ENCODE measurements at regions not wholly inside any gene's neighbourhood (a gene's known extent, or its start where the extent isn't known, plus 50 kb on each side); places are given as distances from the start of the nearest gene placed in this dataset.

DNA sequence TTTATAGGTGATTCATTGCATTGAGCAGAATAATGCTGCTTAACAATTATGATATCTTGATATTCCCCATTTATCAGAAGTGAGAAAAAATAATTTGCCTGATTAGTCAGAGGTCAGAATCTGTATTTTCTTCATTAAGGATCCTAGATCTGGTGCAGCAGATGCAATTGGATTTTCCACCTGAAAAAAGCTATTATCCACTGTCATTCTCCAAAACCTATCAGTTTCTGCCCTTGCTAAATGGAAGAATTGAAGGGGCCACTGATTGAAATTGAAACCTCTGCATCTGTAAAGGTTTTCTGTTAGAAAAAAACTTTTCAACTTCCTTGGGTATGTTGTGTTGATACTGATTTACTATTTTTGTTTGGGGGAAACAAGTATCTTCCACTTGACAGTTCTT, 636.0 kb upstream of the NDST4 start:
- no peaks in the 10 kb centered on the region for H3K27me3 ChIP-seq
- no peaks in the 10 kb centered on the region for H3K9me3 ChIP-seq
- H3K36me3 ChIP-seq: no peaks in the 10 kb centered on the region
- H3K4me3 ChIP-seq: no peak overlapping the region
- no peak for DNase-seq (ENCODE audit: low spot score)
- TF ChIP-seq, protein P1, sequence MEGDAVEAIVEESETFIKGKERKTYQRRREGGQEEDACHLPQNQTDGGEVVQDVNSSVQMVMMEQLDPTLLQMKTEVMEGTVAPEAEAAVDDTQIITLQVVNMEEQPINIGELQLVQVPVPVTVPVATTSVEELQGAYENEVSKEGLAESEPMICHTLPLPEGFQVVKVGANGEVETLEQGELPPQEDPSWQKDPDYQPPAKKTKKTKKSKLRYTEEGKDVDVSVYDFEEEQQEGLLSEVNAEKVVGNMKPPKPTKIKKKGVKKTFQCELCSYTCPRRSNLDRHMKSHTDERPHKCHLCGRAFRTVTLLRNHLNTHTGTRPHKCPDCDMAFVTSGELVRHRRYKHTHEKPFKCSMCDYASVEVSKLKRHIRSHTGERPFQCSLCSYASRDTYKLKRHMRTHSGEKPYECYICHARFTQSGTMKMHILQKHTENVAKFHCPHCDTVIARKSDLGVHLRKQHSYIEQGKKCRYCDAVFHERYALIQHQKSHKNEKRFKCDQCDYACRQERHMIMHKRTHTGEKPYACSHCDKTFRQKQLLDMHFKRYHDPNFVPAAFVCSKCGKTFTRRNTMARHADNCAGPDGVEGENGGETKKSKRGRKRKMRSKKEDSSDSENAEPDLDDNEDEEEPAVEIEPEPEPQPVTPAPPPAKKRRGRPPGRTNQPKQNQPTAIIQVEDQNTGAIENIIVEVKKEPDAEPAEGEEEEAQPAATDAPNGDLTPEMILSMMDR (IDR thresholded peaks at IDR 0.05): no peak
- H3K4me1 ChIP-seq: no peaks in the 10 kb centered on the region
- H3K27ac ChIP-seq: no peak overlapping the region

DNA sequence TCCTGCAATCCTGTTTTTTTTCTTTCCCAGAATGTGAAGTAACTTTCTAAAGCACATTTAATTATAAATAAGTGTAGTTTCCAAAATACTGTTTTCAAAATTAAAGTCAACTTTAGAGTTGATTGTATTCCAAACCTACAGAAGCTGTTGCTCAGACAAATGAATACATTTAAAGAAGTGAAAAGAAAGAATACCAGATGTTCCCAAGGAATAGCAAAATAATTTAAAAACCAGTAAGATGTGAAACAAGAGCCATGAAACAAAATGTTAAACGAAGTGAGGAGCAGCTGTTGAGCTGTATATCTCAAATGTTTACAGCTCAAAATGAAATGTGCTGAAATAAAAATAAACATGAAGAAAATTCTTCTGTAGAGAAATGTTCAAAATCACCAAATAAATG, 627.4 kb upstream of the NDST4 start:
- DNase-seq (ENCODE audit: low spot score): no peak
- Histone ChIP-seq H3K36me3 (no peaks in the 10 kb centered on the region), H3K4me1 (no peaks in the 10 kb centered on the region), H3K4me3 (no peak overlapping the region), H3K27me3 (no peaks in the 10 kb centered on the region), H3K27ac (no peak overlapping the region), H3K9me3 (no peaks in the 10 kb centered on the region)
- TF ChIP-seq, protein P1 (IDR thresholded peaks at IDR 0.05): no peak

DNA sequence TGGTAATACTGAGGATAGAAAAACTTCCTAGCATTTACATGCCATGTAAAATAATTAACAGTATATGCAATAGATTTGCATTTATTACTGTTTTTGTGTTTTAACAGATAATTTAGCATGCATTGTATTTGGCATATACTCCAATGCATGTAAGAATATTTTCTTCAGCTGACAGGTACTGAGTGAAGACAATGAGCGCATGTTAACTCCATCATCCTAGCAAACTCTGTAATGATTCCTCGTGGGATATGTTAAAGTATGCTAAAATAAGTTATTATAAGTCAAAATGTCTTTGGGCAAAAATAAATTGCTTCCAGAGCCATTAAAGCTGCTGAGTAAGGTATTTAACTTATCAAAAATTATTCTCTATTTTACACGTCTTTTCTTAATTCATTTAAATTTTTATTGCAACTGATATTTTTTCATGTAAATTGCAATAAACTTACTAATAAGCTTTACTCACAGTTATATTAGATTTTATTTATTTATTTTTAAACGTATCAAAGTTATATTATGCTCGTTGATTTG, 616.4 kb upstream of the NDST4 start:
- Histone ChIP-seq H3K9me3 (no peaks in the 10 kb centered on the region), H3K4me3 (no peak overlapping the region)
- DNase-seq (ENCODE audit: low spot score): no peak

DNA sequence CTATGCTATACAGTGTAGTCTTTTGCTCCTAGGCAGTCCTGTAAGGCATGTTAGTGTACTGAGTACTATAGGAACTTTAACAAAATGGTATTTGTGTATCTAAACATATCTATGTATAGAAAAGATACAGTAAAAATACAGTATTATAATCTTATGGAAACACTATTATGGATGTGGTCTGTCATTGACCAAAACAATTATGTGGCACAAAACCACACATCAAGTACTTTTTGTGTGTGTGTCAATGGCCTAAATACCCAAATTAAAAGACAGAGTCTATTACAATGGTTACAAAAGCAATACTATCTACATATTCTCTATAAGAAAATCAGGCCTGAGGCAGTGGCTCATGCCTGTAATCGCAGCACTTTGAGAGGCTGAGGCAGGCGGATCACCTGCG, 610.2 kb upstream of the NDST4 start:
- H3K27ac ChIP-seq: no peak overlapping the region
- H3K4me3 ChIP-seq: no peak overlapping the region
- no peak for DNase-seq (ENCODE audit: low spot score)
- peaks cover 0 to under 1% of the 10 kb centered on the region in 2 donors for H3K9me3 ChIP-seq
- no peaks in the 10 kb centered on the region for H3K4me1 ChIP-seq
- no peaks in the 10 kb centered on the region for H3K27me3 ChIP-seq
- no peaks in the 10 kb centered on the region for H3K36me3 ChIP-seq
- TF ChIP-seq, protein P1 (IDR thresholded peaks at IDR 0.05): no peak

More for the DNA sequence above, 616.4 kb upstream of the NDST4 start:
- no peaks in the 10 kb centered on the region for H3K4me1 ChIP-seq
- no peaks in the 10 kb centered on the region for H3K36me3 ChIP-seq
- TF ChIP-seq, protein P1 (IDR thresholded peaks at IDR 0.05): no peak
- no peaks in the 10 kb centered on the region for H3K27me3 ChIP-seq
- H3K27ac ChIP-seq: no peak overlapping the region

DNA sequence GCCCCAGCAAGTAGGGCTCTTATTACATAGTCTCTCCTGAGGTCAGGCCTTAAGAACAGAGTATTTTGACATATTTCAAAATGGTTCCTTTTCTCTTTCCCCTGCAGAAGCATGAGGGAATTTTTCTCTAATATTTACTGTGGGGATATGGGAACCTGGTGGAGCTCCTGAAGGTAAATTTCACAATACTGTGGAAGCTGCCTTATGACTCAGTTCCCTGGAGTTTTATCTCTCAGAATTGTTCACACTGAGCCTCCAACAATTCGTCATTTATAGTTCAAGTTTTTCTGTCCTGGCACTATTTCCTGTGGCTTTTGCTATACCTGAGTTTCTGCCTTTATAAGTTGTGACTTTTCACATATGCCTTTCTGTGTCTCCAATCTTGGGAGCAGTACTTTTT, 607.2 kb upstream of the NDST4 start:
- peaks cover 0 to 3% of the 10 kb centered on the region in 2 donors for H3K9me3 ChIP-seq
- DNase-seq (ENCODE audit: low spot score): no peak
- H3K4me1 ChIP-seq: no peaks in the 10 kb centered on the region
- TF ChIP-seq, protein P1 (IDR thresholded peaks at IDR 0.05): no peak
- no peak overlapping the region for H3K4me3 ChIP-seq
- no peaks in the 10 kb centered on the region for H3K27me3 ChIP-seq
- no peaks in the 10 kb centered on the region for H3K36me3 ChIP-seq
- H3K27ac ChIP-seq: no peak overlapping the region

DNA sequence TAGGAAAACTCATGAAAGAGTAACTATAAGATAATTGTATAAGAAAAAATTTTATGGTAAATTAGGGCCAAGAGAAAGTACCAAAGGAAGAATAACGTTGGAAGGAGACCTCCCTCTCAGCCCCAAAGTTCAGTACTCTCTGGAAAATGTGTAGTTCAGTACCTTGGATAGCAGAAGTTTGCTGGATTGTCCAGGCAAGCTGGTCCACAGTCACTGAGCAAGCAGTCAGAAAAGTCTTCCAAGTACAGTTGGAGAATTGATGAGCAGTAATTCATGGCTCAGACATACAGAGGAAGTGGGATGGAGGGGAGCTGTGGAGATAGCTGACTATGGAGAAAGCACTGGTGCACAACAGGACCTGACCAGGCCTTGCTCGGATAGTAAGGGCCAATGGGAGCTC, 598.2 kb upstream of the NDST4 start:
- no peak for DNase-seq (ENCODE audit: low spot score)
- no peaks in the 10 kb centered on the region for H3K4me1 ChIP-seq
- H3K36me3 ChIP-seq: no peaks in the 10 kb centered on the region
- TF ChIP-seq, protein P1 (IDR thresholded peaks at IDR 0.05): no peak
- no peak overlapping the region for H3K4me3 ChIP-seq
- H3K27ac ChIP-seq: no peak overlapping the region
- no peaks in the 10 kb centered on the region for H3K9me3 ChIP-seq
- no peaks in the 10 kb centered on the region for H3K27me3 ChIP-seq

Measured in right atrium auricular region (tissue), 2 donors.